ENCODE measurements at regions not wholly inside any gene's neighbourhood (a gene's known extent, or its start where the extent isn't known, plus 50 kb on each side); places are given as distances from the start of the nearest gene placed in this dataset.

DNA sequence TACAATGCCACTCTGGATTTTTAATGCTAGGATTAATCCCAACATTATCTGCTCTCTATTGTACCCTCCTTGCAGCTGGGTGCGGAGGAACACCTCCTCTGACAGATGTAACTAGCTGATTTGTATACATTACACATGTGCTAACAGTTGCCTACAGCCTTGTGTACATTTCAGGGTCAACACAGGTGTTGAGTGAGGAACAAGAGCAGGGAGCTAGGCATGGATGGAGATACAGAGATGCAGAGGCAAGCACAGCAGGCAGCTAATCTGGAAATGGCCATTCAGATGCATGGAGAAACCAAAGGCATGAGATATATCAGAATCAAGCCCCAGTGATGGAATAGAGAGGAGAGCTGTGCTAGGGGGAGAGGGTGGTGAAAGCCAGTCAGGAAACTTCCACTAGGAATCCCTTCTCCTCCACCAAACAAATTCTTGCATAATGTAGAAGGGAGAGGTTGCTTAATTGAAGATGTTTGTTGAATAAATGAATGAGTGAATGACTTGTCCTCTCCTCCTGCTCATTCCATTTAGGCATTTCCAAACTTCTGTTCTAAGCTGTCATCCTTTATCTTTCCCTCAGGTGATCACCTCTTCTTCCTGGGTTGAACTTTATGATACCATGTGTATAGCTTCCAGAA lies 313.2 kb downstream of the ATP23 start:
- TF ChIP-seq, protein P1, sequence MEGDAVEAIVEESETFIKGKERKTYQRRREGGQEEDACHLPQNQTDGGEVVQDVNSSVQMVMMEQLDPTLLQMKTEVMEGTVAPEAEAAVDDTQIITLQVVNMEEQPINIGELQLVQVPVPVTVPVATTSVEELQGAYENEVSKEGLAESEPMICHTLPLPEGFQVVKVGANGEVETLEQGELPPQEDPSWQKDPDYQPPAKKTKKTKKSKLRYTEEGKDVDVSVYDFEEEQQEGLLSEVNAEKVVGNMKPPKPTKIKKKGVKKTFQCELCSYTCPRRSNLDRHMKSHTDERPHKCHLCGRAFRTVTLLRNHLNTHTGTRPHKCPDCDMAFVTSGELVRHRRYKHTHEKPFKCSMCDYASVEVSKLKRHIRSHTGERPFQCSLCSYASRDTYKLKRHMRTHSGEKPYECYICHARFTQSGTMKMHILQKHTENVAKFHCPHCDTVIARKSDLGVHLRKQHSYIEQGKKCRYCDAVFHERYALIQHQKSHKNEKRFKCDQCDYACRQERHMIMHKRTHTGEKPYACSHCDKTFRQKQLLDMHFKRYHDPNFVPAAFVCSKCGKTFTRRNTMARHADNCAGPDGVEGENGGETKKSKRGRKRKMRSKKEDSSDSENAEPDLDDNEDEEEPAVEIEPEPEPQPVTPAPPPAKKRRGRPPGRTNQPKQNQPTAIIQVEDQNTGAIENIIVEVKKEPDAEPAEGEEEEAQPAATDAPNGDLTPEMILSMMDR (IDR thresholded peaks at IDR 0.05; ENCODE audit: low read depth, low read length) = no peak
- no peak for TF ChIP-seq EZH2phosphoT487 (IDR thresholded peaks at IDR 0.05; ENCODE audit: low read depth)
